ENCODE measurements at regions not wholly inside any gene's neighbourhood (a gene's known extent, or its start where the extent isn't known, plus 50 kb on each side); places are given as distances from the start of the nearest gene placed in this dataset.

DNA sequence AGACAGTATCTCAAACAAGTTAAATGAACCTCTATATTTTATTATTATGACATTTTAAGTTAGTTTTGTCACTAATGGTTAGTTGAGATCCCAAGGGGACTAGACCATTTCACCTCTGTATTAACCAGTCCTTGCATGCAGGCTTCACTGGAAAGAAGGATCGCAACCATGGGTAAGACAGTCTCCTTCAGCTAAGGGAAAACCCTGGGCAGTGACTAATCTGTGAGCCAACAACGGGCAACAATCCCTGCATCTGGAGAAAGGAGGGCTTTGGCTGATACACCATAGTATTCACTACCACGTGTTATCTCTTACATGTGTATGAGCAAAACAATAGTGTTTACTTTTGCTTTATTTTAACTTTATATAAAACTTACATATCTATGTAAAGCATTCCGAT is 708.8 kb upstream of the CHRM3 start:
- no peak for TF ChIP-seq KDM1A (IDR thresholded peaks at IDR 0.05)
- TF ChIP-seq EZH2 (IDR thresholded peaks at IDR 0.05; ENCODE audit: borderline replicate concordance, low read depth, low read length), result no peak
- TF ChIP-seq, protein P1, sequence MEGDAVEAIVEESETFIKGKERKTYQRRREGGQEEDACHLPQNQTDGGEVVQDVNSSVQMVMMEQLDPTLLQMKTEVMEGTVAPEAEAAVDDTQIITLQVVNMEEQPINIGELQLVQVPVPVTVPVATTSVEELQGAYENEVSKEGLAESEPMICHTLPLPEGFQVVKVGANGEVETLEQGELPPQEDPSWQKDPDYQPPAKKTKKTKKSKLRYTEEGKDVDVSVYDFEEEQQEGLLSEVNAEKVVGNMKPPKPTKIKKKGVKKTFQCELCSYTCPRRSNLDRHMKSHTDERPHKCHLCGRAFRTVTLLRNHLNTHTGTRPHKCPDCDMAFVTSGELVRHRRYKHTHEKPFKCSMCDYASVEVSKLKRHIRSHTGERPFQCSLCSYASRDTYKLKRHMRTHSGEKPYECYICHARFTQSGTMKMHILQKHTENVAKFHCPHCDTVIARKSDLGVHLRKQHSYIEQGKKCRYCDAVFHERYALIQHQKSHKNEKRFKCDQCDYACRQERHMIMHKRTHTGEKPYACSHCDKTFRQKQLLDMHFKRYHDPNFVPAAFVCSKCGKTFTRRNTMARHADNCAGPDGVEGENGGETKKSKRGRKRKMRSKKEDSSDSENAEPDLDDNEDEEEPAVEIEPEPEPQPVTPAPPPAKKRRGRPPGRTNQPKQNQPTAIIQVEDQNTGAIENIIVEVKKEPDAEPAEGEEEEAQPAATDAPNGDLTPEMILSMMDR (IDR thresholded peaks at IDR 0.05 in 2 of 3, conservative IDR thresholded peaks at IDR 0.05 in 1 of 3; ENCODE audit: insufficient read depth in 2 of 3, low read depth in 1 of 3, low read length in 3 of 3), result no peak
- no peak for TF ChIP-seq ILK (tag; IDR thresholded peaks at IDR 0.05; ENCODE audit: borderline replicate concordance, low read depth)
- no peak for TF ChIP-seq RCOR1 (IDR thresholded peaks at IDR 0.05; ENCODE audit: borderline replicate concordance in 1 of 2, low read depth in 2 of 2, low read length in 2 of 2)
- TF ChIP-seq RBFOX2 (IDR thresholded peaks at IDR 0.05; ENCODE audit: low read depth, low read length), result no peak
- TF ChIP-seq SOX6 (IDR thresholded peaks at IDR 0.05), result no peak
- TF ChIP-seq SNRNP70 (optimal IDR thresholded peaks at IDR 0.05; ENCODE audit: low read depth, low read length), result no peak
- no peak for TF ChIP-seq MTA2 (IDR thresholded peaks at IDR 0.05; ENCODE audit: low read depth)
- no peak for TF ChIP-seq ERF (CRISPR knock-in tag; IDR thresholded peaks at IDR 0.05)
- no peak for TF ChIP-seq CHD4 (IDR thresholded peaks at IDR 0.05; ENCODE audit: insufficient read depth, insufficient replicate concordance, low read depth, low read length, poor library complexity, severe bottlenecking)
- no peak for TF ChIP-seq ESRRA (IDR thresholded peaks at IDR 0.05; ENCODE audit: borderline replicate concordance, low read depth)

All from K562 (cell line).